Keratinocyte (primary cell): ENCODE measurements at regions not wholly inside any gene's neighbourhood (a gene's known extent, or its start where the extent isn't known, plus 50 kb on each side); places are given as distances from the start of the nearest gene placed in this dataset.

ENCODE experiments used
- CTCF ChIP-seq, 3 experiments: IDR thresholded peaks in 1 of 3; conservative IDR thresholded peaks in 1 of 3; optimal IDR thresholded peaks in 1 of 3; 2 replicates in 2 of 3; 3 replicates in 1 of 3; pipeline versions ENCODE3 to v1.5.1; 2011; ENCODE audit warnings: low read length in 3 of 3, mild to moderate bottlenecking in 3 of 3, moderate library complexity in 2 of 3, control low read depth in 1 of 3, inconsistent platforms in 1 of 3; ENCODE audit not compliant: insufficient read depth in 2 of 3; ENCODE audit errors: extremely low read depth in 1 of 3
- EZH2 ChIP-seq: IDR thresholded peaks from one replicate; pipeline ENCODE4 v1.6.1; 2012; ENCODE audit warnings: inconsistent platforms, mild to moderate bottlenecking, low read length, moderate library complexity

- TF ChIP-seq CTCF (optimal IDR thresholded peaks at IDR 0.05 in 1 of 3, IDR thresholded peaks at IDR 0.05 in 1 of 3, conservative IDR thresholded peaks at IDR 0.05 in 1 of 3; ENCODE audit: extremely low read depth in 1 of 3, insufficient read depth in 2 of 3, low read length in 3 of 3): no peak
- no peak for TF ChIP-seq EZH2
These were observed 492.3 kb downstream of the ZEB2 start for GRCh38 chr2:144027593-144027992.
